K562 (cell line): ENCODE measurements at regions not wholly inside any gene's neighbourhood (a gene's known extent, or its start where the extent isn't known, plus 50 kb on each side); places are given as distances from the start of the nearest gene placed in this dataset.

ENCODE experiments used
- ATAC-seq: fragments of 200-7000 bp; cut with Tn5 transposase; 3 replicates; pipeline ENCODE4 v1.9.1; 2020; ENCODE audit warnings: moderate library complexity
- BruUV-seq: library from RNA; stranded (reverse); fragments of 400-500 nt; replicated peaks from 2 replicates; lab custom pipeline; 2021; lab: Mats Ljungman, UMichigan
- CTCF ChIA-PET: fragments of 300-600 bp; formaldehyde crosslinking; extraction: SDS; loops from one replicate; lab custom pipeline; 2021; ENCODE audit warnings: low intra/inter-chr PET ratio; lab: Yijun Ruan, JAX
- POLR2A ChIA-PET: fragments of 300-600, 350-650 bp; sonication (Branson Sonifier 250); formaldehyde crosslinking; extraction: SDS; loops from one replicate; lab custom pipeline; 2021; ENCODE audit warnings: antibody characterized with exemption, inconsistent platforms; lab: Yijun Ruan, JAX
- DNase-seq, 4 experiments: peaks; one replicate each; pipeline versions ENCODE4 v3.0.0 to v3.0.0-alpha.2; 2011 to 2018; ENCODE audit warnings: low spot score in 3 of 4, mixed read lengths in 3 of 4; ENCODE audit errors: extremely low read depth in 1 of 4
- FAIRE-seq: peaks from 2 replicates; lab custom pipeline; 2011; peaks lifted over from hg19 to GRCh38; lab: Jason Lieb, UNC
- H2AFZ ChIP-seq: 2 replicates; pipeline ENCODE4 v1.6.0; 2011; ENCODE audit warnings: low read depth, low read length, control low read depth, inconsistent platforms
- H3K27ac ChIP-seq: fragments of 200-600 bp; 3 replicates; pipeline ENCODE4 v1.8.0; 2011; ENCODE audit warnings: low read depth, mild to moderate bottlenecking, control low read depth, inconsistent platforms, low read length, moderate library complexity, mixed read lengths; ENCODE audit errors: extremely low read depth
- H3K27me3 ChIP-seq, 2 experiments: fragments of 300-600 bp in 1 of 2; 2 replicates in 1 of 2; 3 replicates in 1 of 2; pipeline versions ENCODE4 v1.6.0 to v1.8.0; 2011; ENCODE audit warnings: inconsistent platforms in 2 of 2, low read length in 2 of 2, mild to moderate bottlenecking in 1 of 2, mixed read lengths in 1 of 2, moderate library complexity in 1 of 2; ENCODE audit not compliant: control insufficient read depth in 2 of 2, insufficient read depth in 2 of 2
- H3K36me3 ChIP-seq: fragments of 300-600 bp; 3 replicates; pipeline ENCODE4 v1.8.0; 2011; ENCODE audit warnings: mild to moderate bottlenecking, low read length, inconsistent platforms; ENCODE audit not compliant: control insufficient read depth, insufficient read depth
- H3K4me1 ChIP-seq, 2 experiments: fragments of 200-600 bp in 1 of 2; replicated peaks in 1 of 2; 2 replicates in 1 of 2; 3 replicates in 1 of 2; pipeline versions ENCODE4 v1.5.1 to v1.8.0; 2011; ENCODE audit warnings: inconsistent platforms in 2 of 2, low read length in 2 of 2, mild to moderate bottlenecking in 1 of 2, mixed read lengths in 1 of 2, moderate library complexity in 1 of 2; ENCODE audit not compliant: control insufficient read depth in 2 of 2, insufficient read depth in 2 of 2
- H3K4me2 ChIP-seq: 2 replicates; pipeline ENCODE4 v1.6.1; 2011; ENCODE audit warnings: low read length, control low read depth, inconsistent platforms, mixed read lengths; ENCODE audit not compliant: insufficient read depth
- H3K4me3 ChIP-seq: fragments of 200-600 bp; sonication (generic), shearing (Covaris generic); 2 replicates; pipeline ENCODE4 v1.5.1; 2016; ENCODE audit warnings: control low read depth, inconsistent platforms
- H3K79me2 ChIP-seq: fragments of 200-600 bp; 3 replicates; pipeline ENCODE4 v1.8.0; 2011; ENCODE audit warnings: low read length, inconsistent platforms; ENCODE audit not compliant: control insufficient read depth, insufficient read depth
- H3K9ac ChIP-seq, 2 experiments: 2 replicates each; pipeline versions ENCODE4 v1.6.0 to v1.6.1; 2011; ENCODE audit warnings: low read depth in 2 of 2, low read length in 2 of 2, control low read depth in 1 of 2, inconsistent platforms in 1 of 2, mild to moderate bottlenecking in 1 of 2, mixed read lengths in 1 of 2; ENCODE audit not compliant: insufficient read depth in 1 of 2
- H3K9me1 ChIP-seq: one replicate; pipeline ENCODE4 v1.6.0; 2011; ENCODE audit warnings: inconsistent platforms, mild to moderate bottlenecking, low read length, moderate library complexity; ENCODE audit not compliant: control insufficient read depth, insufficient read depth
- H3K9me3 ChIP-seq: replicated peaks from 2 replicates; pipeline ENCODE4 v1.5.1; 2011; ENCODE audit warnings: low read depth, low read length, inconsistent platforms; ENCODE audit not compliant: control insufficient read depth, insufficient read depth
- H4K20me1 ChIP-seq: replicated peaks from 2 replicates; pipeline ENCODE4 v1.6.1; 2011; ENCODE audit warnings: low read length, inconsistent platforms, mixed read lengths; ENCODE audit not compliant: control insufficient read depth, insufficient read depth
- CBX8 ChIP-seq: fragments of 200-600 bp; sonication (generic); IDR thresholded peaks from 2 replicates; pipeline ENCODE4 v1.6.1; 2012; ENCODE audit warnings: borderline replicate concordance, mixed run types, low read depth, mild to moderate bottlenecking, moderate library complexity, mixed read lengths, low read length, control low read depth, inconsistent platforms; ENCODE audit not compliant: poor library complexity, severe bottlenecking; ENCODE audit errors: extremely low read depth
- CHD4 ChIP-seq: fragments of 200-600 bp; sonication (generic); IDR thresholded peaks from 3 replicates; pipeline ENCODE4 v1.6.1; 2012; ENCODE audit warnings: low read depth, mild to moderate bottlenecking, mixed read lengths, low read length, inconsistent platforms; ENCODE audit not compliant: insufficient read depth, insufficient replicate concordance, poor library complexity, severe bottlenecking
- GTF2B ChIP-seq: IDR thresholded peaks from 2 replicates; pipeline ENCODE4 v1.6.1; 2011; ENCODE audit not compliant: insufficient read length; ENCODE audit errors: extremely low read depth
- MXI1 ChIP-seq: IDR thresholded peaks from 2 replicates; pipeline ENCODE4 v1.6.1; 2011; ENCODE audit warnings: low read depth, mild to moderate bottlenecking, improper control_type of control experiment, low read length
- TCF3 ChIP-seq: sonication (generic); formaldehyde crosslinking; IDR thresholded peaks from 2 replicates; pipeline ENCODE4 v1.4.0; 2020; ENCODE audit warnings: mild to moderate bottlenecking, missing genetic modification reagents
- U2AF2 ChIP-seq: fragments of 200-400 bp; formaldehyde crosslinking; optimal IDR thresholded peaks from 2 replicates; pipeline ENCODE3; 2017; ENCODE audit warnings: low read depth, mild to moderate bottlenecking, low read length
- WGBS: fragments of 100-300 bp; shearing (Covaris generic); methylation state at CpG from one replicate; pipeline ENCODE4 v1.1.6; 2016; ENCODE audit warnings: low coverage, mixed read lengths; ENCODE audit not compliant: insufficient coverage; ENCODE audit errors: missing lambda C conversion rate; 5-methylcytosine and 5-hydroxymethylcytosine counted together
- in situ Hi-C: fragments of 300-500 bp; cut with MboI; formaldehyde crosslinking; loops from 4 replicates; pipeline ENCODE4 v1.15.0; 2018; ENCODE audit warnings: inconsistent platforms, mixed read lengths
- intact Hi-C: fragments of 100-400 bp; cut with micrococcal nuclease; formaldehyde crosslinking; loops from 2 replicates; pipeline ENCODE4 v1.14.2; 2022

GRCh38 chr13:73934215-73934641 is 200.0 kb downstream of the KLF12 start:
- no peak overlapping the region for H3K27ac ChIP-seq
- H3K79me2 ChIP-seq = no peaks in the 10 kb centered on the region
- no peaks in the 10 kb centered on the region for H3K4me1 ChIP-seq
- no peak for DNase-seq
- H3K9me1 ChIP-seq = no peaks in the 10 kb centered on the region
- BruUV-seq = no TSS peak
- WGBS = 2% methylated on average over 4 of the region's 4 CpGs
- intact Hi-C loops = no loop called here
- no peaks in the 10 kb centered on the region for H3K9me3 ChIP-seq
- ChIA-PET POLR2A (no interaction called here), CTCF (no interaction called here)
- no peak for ATAC-seq
- no peak overlapping the region for H2AFZ ChIP-seq
- H4K20me1 ChIP-seq = no peaks in the 10 kb centered on the region
- no peaks in the 10 kb centered on the region for H3K36me3 ChIP-seq
- H3K9ac ChIP-seq = no peak overlapping the region
- TF ChIP-seq CBX8 (no peak), GTF2B (no peak)
- TF ChIP-seq, all 486 proteins: peak for 0
- in situ Hi-C loops = no loop called here
- Histone ChIP-seq H3K4me3 (no peak overlapping the region), H3K4me2 (no peak overlapping the region), H3K27me3 (no peaks in the 10 kb centered on the region)
- FAIRE-seq = no peak

GRCh38 chr13:73933795-73934194 is 200.4 kb downstream of the KLF12 start:
- H3K4me3 ChIP-seq = no peak overlapping the region
- H3K9me3 ChIP-seq = no peaks in the 10 kb centered on the region
- BruUV-seq = no TSS peak
- H3K4me1 ChIP-seq = no peaks in the 10 kb centered on the region
- no peak for TF ChIP-seq U2AF2
- no peak for TF ChIP-seq CHD4
- no peak for TF ChIP-seq TCF3 (CRISPR knock-in tag)
- no peak for TF ChIP-seq MXI1
- H3K4me2 ChIP-seq = no peak overlapping the region
- no peaks in the 10 kb centered on the region for H3K79me2 ChIP-seq
- no peak overlapping the region for H3K27ac ChIP-seq
- H3K36me3 ChIP-seq = no peaks in the 10 kb centered on the region
- no peaks in the 10 kb centered on the region for H4K20me1 ChIP-seq
- no peaks in the 10 kb centered on the region for H3K9me1 ChIP-seq
- in situ Hi-C loops (no loop called here), intact Hi-C loops (no loop called here)
- FAIRE-seq (no peak), DNase-seq (no peak), ATAC-seq (no peak)
- no peak overlapping the region for H2AFZ ChIP-seq
- CTCF ChIA-PET = no interaction called here
- no peaks in the 10 kb centered on the region for H3K27me3 ChIP-seq
- 0% methylated on average over 2 of the region's 2 CpGs for WGBS
- no peak overlapping the region for H3K9ac ChIP-seq
- POLR2A ChIA-PET = no interaction called here
